Right lung (tissue), 2 donors: ENCODE measurements at regions not wholly inside any gene's neighbourhood (a gene's known extent, or its start where the extent isn't known, plus 50 kb on each side); places are given as distances from the start of the nearest gene placed in this dataset.

Experiments
- DNase-seq, 2 donors: peaks; one replicate each; pipeline ENCODE4 v3.0.0-alpha.2; 2013

DNA sequence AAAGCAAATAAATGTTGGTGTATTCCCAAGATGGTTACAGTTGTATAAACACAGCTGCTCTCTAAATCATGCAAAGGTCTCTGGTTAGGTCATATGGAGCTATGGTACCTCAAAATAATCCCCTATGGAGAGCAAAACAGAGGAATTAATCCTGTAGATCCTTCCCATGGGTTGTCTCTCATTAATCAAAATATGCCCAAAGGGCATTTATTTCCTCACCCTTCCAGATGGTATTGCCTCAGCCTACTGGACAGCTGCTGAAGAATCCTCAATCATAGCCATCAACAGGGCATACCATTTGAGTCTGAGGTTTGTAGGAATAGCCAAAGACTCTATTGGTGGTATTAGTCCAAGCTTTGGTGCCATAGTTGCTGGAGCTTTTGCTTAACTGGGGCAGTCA, 360.9 kb downstream of the RPL10L start:
- DNase-seq = no peak

DNA sequence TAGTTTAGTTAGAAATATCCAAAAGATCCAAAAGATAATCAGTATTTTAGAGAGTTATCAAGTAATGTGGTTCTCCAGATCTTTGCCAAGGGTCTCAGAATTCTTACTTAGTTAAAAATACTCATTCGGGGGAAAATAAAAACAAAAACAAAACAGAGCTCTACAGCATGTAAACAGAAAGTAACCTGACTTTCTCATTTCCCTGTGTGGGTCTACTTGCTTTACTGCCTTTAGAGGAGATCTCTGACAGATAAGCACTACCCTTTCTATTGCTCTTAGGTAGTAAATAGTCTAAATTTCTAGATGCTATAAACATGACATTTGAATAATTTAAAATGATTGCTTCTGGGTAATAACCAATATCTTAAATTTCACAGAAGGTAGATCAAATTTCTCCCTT, 371.8 kb downstream of the RPL10L start:
- no peak for DNase-seq

- no peak for DNase-seq
Measured at GRCh38 chr14:46279327-46279726, 372.3 kb downstream of the RPL10L start.

- DNase-seq = no peak
Measured at GRCh38 chr14:46259536-46259935, 392.0 kb downstream of the RPL10L start.

GRCh38 chr14:46256381-46256780, 395.2 kb downstream of the RPL10L start:
- no peak for DNase-seq

- peak; percentile 4 to 5 for DNase-seq
Measured at GRCh38 chr14:46250113-46250703, 401.4 kb downstream of the RPL10L start.

DNA sequence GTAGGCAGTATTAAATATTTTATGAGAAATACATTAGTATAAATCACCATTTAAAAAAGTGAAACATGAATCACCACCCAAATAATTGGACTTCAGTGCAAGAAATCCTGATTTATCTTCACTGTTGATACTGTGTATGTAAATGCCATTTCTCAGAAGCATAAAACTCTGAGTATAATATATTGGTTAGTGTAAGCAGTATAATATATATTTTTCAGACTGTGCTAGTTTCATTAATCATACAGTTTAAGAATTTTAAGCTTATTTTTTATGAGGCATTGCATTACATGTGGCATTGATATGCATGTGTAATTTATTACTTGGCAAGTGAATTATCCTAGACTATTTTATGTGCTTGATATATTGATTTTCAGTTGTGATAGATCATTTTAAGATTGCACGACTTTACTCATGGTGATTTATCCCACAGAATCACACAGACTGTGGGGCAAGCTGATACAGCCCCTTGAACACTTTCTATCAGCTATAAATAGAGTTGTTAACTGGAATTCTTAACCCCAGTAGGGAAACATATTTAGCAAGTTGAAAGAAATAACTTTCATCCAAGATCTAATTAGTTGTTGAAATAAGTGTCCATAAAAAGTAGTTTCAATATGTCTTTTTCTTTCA, 403.5 kb downstream of the RPL10L start:
- DNase-seq = no peak

DNA sequence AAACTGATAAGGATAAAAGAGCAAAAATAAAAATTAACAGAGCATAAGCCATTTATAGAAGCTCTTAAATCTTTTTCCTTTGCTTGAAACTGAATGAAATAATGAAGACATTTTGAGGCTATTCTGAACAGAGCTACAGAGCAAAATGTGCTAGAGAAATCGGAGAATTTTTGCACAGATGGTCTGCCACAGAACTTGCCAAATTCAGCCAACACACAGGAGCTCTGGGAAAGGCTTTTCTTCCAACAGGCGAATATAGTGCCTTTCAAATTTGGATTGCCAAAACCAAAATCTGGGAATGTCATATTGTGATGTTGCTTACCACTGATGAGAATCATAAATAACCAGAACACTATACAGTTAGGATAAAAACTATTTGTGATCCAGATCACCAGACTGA, 406.3 kb downstream of the RPL10L start:
- DNase-seq = no peak

- no peak for DNase-seq
Measured at GRCh38 chr14:46233786-46234185, 417.8 kb downstream of the RPL10L start.

DNA sequence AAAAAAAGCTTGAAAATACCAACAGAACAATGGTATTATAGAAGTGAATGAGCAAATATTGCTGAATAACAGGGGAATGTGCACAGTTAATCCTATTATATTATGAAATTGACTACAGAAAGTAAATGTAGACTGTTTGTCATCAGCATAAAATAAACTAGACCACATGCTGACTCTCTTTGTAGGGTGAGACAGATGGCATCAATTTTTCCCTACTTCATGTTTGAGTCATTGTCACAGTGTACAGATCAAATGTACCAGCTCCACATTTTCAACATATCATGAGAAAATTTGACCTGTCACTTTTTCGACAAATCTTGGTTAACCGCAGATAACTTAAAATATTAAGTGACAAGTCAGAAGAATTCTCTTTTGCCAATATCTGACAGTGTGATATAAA, 421.0 kb downstream of the RPL10L start:
- DNase-seq = no peak

- DNase-seq = no peak
Measured at GRCh38 chr14:46215801-46216200, 435.8 kb downstream of the RPL10L start.

- no peak for DNase-seq
Measured at GRCh38 chr14:46198676-46199075, 452.9 kb downstream of the RPL10L start.

DNA sequence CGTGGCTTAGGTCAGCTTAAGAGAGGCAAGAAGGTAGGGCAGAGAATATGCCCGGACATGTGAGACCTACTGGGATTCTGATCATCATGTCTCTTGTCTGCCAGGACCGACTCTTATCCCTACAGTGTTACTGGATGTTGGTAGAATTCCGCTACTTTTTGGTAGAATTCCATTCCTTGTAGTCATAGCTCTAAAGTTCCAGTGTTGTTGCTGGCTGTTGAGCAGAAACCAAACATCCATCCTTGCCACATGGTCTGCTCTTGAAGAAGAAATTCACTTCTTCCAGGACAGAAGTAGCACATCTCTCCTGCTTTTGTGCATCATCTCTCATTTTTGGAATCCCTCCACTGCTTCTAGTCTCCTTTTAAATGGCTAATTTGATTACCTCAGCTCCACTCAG, 453.7 kb downstream of the RPL10L start:
- no peak for DNase-seq
